GM06990 (cell line): ENCODE measurements at regions not wholly inside any gene's neighbourhood (a gene's known extent, or its start where the extent isn't known, plus 50 kb on each side); places are given as distances from the start of the nearest gene placed in this dataset.
"Not testable (repeated sequence)": the region's sequence is repeated elsewhere in the genome, so short reads cannot be mapped to it uniquely, and the experiment has no call there.

Experiments
- DNase-seq: peaks from one replicate; pipeline ENCODE4 v3.0.0-alpha.2; 2011; ENCODE audit not compliant: insufficient read length; ENCODE audit errors: extremely low read depth
- H3K27me3 ChIP-seq: replicated peaks from 2 replicates; pipeline ENCODE4 v1.6.0; 2011; ENCODE audit warnings: low read length; ENCODE audit not compliant: control insufficient read depth, insufficient read depth
- H3K36me3 ChIP-seq: 2 replicates; pipeline ENCODE4 v1.5.1; 2011; ENCODE audit warnings: low read length; ENCODE audit not compliant: control insufficient read depth, insufficient read depth
- H3K4me3 ChIP-seq: replicated peaks from 2 replicates; pipeline ENCODE4 v1.5.1; 2011; ENCODE audit warnings: low read depth, mild to moderate bottlenecking, control low read depth, low read length
- TF ChIP-seq, protein P1 (sequence below): IDR thresholded peaks from 2 replicates; pipeline ENCODE4 v1.5.1; 2011; ENCODE audit warnings: low read length, control low read depth, mild to moderate bottlenecking, inconsistent platforms; ENCODE audit not compliant: insufficient read depth, poor library complexity, severe bottlenecking

DNA sequence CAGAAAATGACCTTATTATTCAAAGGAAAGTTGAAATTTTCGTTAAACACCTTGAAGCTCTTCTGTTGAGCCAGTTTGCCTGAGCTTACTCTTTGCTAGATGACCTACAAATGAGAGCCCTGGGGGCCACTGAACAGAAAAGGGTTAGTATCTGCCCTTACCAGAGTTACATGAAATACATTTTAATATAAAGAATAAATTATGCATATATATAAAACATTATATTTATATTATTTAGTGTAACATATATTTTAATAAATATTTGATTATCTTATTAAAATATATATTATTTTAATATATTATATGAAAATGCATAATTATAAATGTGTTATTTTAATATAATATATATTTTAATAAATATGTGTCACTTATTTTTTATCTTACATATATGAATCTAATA, 628.4 kb upstream of the TPK1 start:
- DNase-seq, result no peak
- Histone ChIP-seq H3K4me3 (no peak overlapping the region), H3K36me3 (no peaks in the 10 kb centered on the region), H3K27me3 (no peaks in the 10 kb centered on the region)
- TF ChIP-seq, protein P1, sequence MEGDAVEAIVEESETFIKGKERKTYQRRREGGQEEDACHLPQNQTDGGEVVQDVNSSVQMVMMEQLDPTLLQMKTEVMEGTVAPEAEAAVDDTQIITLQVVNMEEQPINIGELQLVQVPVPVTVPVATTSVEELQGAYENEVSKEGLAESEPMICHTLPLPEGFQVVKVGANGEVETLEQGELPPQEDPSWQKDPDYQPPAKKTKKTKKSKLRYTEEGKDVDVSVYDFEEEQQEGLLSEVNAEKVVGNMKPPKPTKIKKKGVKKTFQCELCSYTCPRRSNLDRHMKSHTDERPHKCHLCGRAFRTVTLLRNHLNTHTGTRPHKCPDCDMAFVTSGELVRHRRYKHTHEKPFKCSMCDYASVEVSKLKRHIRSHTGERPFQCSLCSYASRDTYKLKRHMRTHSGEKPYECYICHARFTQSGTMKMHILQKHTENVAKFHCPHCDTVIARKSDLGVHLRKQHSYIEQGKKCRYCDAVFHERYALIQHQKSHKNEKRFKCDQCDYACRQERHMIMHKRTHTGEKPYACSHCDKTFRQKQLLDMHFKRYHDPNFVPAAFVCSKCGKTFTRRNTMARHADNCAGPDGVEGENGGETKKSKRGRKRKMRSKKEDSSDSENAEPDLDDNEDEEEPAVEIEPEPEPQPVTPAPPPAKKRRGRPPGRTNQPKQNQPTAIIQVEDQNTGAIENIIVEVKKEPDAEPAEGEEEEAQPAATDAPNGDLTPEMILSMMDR, result no peak

DNA sequence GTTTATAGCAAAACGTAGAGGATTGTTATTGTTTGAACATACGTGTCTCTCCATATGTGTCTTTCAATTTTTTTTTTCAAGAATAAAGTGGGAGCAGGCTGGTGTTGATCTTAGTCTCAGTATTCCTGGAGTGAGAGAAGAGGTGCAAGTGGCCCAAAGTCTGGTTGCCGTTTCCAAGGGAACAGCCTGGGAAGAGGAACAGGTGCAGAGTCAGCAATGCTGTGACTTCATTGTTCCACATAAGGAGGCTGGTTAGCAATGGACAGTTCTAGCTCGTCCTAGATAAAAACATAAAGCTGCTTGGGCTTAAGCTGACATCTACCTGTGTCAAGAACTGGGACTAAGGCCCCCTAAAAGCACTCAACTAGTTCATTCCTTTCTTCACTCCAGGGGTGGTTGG, 626.6 kb upstream of the TPK1 start:
- H3K27me3 ChIP-seq, result no peaks in the 10 kb centered on the region
- no peak for DNase-seq
- TF ChIP-seq, protein P1, result no peak
- no peaks in the 10 kb centered on the region for H3K36me3 ChIP-seq
- no peak overlapping the region for H3K4me3 ChIP-seq

DNA sequence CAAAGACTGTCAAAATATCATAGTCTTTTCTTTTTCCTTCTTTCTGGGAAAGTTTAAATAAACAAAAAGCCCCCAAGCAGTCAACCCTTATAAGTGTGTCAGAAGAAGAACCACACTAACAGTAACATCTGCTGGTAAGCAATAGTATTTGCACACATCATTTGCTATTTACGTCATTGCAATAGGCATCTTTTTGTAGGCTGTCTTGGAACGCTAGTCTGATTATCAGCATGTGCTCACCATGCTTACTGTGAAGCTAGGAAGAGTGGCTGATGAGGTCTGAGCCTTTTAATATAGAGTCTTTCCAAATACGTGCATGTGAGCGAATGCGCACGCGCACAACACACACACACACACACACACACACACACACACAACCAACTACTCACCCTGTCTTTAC, 599.0 kb upstream of the TPK1 start:
- DNase-seq, result no peak
- Histone ChIP-seq H3K27me3 (no peaks in the 10 kb centered on the region), H3K4me3 (no peak overlapping the region), H3K36me3 (no peaks in the 10 kb centered on the region)
- TF ChIP-seq, protein P1, result no peak

DNA sequence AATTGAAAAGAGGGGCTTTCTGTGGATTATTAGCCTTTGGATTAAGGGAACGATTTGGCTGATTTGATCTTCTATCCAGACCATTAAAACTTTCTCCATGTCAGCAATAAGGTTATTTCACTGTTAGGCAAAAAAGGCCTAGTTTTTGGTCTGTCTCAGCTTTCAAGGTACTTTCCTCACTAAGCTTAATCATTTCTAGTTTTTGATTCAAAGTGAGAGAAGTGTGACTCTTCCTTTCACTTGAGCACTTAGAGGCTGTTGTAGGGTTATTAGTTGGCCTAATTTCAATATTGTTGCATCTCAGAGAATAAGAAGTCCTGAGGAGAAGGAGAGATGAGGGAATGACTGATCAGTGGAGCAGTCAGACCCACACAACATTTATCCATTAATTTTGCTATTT, 596.0 kb upstream of the TPK1 start:
- TF ChIP-seq, protein P1, result no peak
- Histone ChIP-seq H3K4me3 (no peak overlapping the region), H3K27me3 (no peaks in the 10 kb centered on the region), H3K36me3 (no peaks in the 10 kb centered on the region)
- no peak for DNase-seq

DNA sequence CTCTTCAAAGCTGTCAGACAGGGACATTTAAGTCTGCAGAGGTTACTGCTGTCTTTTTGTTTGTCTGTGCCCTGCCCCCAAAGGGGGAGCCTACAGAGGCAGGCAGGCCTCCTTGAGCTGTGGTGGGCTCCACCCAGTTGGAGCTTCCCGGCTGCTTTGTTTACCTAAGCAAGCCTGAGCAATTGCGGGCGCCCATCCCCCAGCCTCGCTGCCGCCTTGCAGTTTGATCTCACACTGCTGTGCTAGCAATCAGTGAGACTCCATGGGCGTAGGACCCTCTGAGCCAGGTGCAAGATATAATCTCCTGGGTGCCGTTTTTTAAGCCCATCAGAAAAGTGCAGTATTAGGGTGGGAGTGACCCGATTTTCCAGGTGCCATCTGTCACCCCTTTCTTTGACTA, 582.6 kb upstream of the TPK1 start:
- H3K4me3 ChIP-seq, DNase-seq, H3K36me3 ChIP-seq, H3K27me3 ChIP-seq: not testable (repeated sequence)

DNA sequence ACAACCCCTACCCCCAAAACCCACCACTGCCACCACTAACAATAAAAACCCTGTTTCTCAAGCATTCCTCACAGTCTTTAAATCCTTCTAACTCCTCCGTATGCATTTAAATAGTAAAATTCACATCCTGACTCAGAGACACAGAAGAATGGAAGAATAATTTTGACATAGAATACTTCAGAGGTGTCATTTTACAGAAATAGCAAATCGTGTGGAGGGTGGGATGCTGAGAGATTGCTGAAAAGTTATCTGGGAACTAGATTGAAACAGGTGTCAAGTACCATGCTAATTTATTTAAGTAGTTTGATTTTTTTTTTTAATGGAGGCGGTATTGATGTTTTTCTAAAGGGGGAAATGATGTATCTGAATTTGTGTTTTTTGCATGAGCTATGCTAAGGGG, 575.2 kb upstream of the TPK1 start:
- TF ChIP-seq, protein P1, result no peak
- DNase-seq, result no peak

More for the DNA sequence above, 575.2 kb upstream of the TPK1 start:
- no peaks in the 10 kb centered on the region for H3K27me3 ChIP-seq
- H3K36me3 ChIP-seq, result no peaks in the 10 kb centered on the region
- no peak overlapping the region for H3K4me3 ChIP-seq
